Loucy (cell line): ENCODE measurements at regions not wholly inside any gene's neighbourhood (a gene's known extent, or its start where the extent isn't known, plus 50 kb on each side); places are given as distances from the start of the nearest gene placed in this dataset.

Experiments used
- H2AFZ ChIP-seq: fragments of 200-600 bp; sonication (generic); 2 replicates; pipeline ENCODE4 v1.6.0; 2016; ENCODE audit warnings: antibody characterized with exemption, mild to moderate bottlenecking, low read length, moderate library complexity
- H3F3A ChIP-seq: fragments of 200-600 bp; 2 replicates; pipeline ENCODE4 v1.6.0; 2016; ENCODE audit warnings: antibody characterized with exemption, low read depth, mild to moderate bottlenecking
- H3K27me3 ChIP-seq: fragments of 200-600 bp; sonication (generic); 2 replicates; pipeline ENCODE4 v1.6.1; 2014; ENCODE audit warnings: low read length, mild to moderate bottlenecking; ENCODE audit not compliant: insufficient read depth, poor library complexity, severe bottlenecking
- H3K36me3 ChIP-seq: fragments of 200-600 bp; sonication (generic); 2 replicates; pipeline ENCODE4 v1.6.1; 2016; ENCODE audit warnings: low read length; ENCODE audit not compliant: insufficient read depth
- H3K4me1 ChIP-seq: fragments of 200-600 bp; sonication (generic); 2 replicates; pipeline ENCODE4 v1.5.1; 2014; ENCODE audit warnings: low read length, mild to moderate bottlenecking; ENCODE audit not compliant: insufficient read depth, poor library complexity, severe bottlenecking
- H3K4me2 ChIP-seq: fragments of 200-600 bp; sonication (generic); 2 replicates; pipeline ENCODE4 v1.6.0; 2014; ENCODE audit warnings: antibody characterized with exemption, low read length, low read depth, mild to moderate bottlenecking; ENCODE audit not compliant: poor library complexity, severe bottlenecking
- H3K4me3 ChIP-seq: fragments of 200-600 bp; sonication (generic); 2 replicates; pipeline ENCODE4 v1.5.1; 2014; ENCODE audit warnings: low read length, mild to moderate bottlenecking, mixed read lengths; ENCODE audit not compliant: poor library complexity, severe bottlenecking
- H3K79me2 ChIP-seq: fragments of 200-600 bp; sonication (generic); 2 replicates; pipeline ENCODE4 v1.6.1; 2014; ENCODE audit warnings: low read length; ENCODE audit not compliant: insufficient read depth
- H3K9ac ChIP-seq: fragments of 200-600 bp; sonication (generic); 2 replicates; pipeline ENCODE4 v1.6.0; 2014; ENCODE audit warnings: mild to moderate bottlenecking, low read depth, low read length, moderate library complexity; ENCODE audit not compliant: poor library complexity, severe bottlenecking
- H3K9me2 ChIP-seq: fragments of 200-600 bp; sonication (generic); replicated peaks from 2 replicates; pipeline ENCODE4 v1.6.1; 2016; ENCODE audit warnings: low read depth, low read length, mixed read lengths
- H3K9me3 ChIP-seq: fragments of 200-600 bp; sonication (generic); 2 replicates; pipeline ENCODE4 v1.6.1; 2014; ENCODE audit warnings: mild to moderate bottlenecking, antibody characterized with exemption, low read length, low read depth; ENCODE audit not compliant: insufficient read depth
- H4K20me1 ChIP-seq: fragments of 200-600 bp; sonication (generic); 2 replicates; pipeline ENCODE4 v1.6.0; 2014; ENCODE audit warnings: antibody characterized with exemption, low read length, mild to moderate bottlenecking; ENCODE audit not compliant: insufficient read depth, poor library complexity, severe bottlenecking
- CTCF ChIP-seq: fragments of 200-600 bp; sonication (generic); conservative IDR thresholded peaks from 2 replicates; pipeline ENCODE4 v1.5.1; 2014; ENCODE audit warnings: mild to moderate bottlenecking, antibody characterized with exemption, low read length
- EZH2phosphoT487 ChIP-seq: fragments of 200-600 bp; IDR thresholded peaks from 2 replicates; pipeline ENCODE4 v1.6.1; 2018; ENCODE audit warnings: antibody characterized with exemption, mild to moderate bottlenecking, moderate library complexity, borderline replicate concordance

GRCh38 chr11:27860811-27861210, 160.6 kb upstream of the BDNF start:
- H4K20me1 ChIP-seq = no peaks in the 10 kb centered on the region
- H3K4me2 ChIP-seq = no peak overlapping the region
- H2AFZ ChIP-seq = no peak overlapping the region
- H3K9me2 ChIP-seq = no peaks in the 10 kb centered on the region
- H3F3A ChIP-seq = no peaks in the 10 kb centered on the region
- no peaks in the 10 kb centered on the region for H3K36me3 ChIP-seq
- no peaks in the 10 kb centered on the region for H3K4me1 ChIP-seq
- H3K9ac ChIP-seq = no peak overlapping the region
- H3K27me3 ChIP-seq = no peaks in the 10 kb centered on the region
- H3K9me3 ChIP-seq = no peaks in the 10 kb centered on the region
- H3K79me2 ChIP-seq = no peaks in the 10 kb centered on the region
- no peak overlapping the region for H3K4me3 ChIP-seq
- no peak for TF ChIP-seq CTCF
- TF ChIP-seq EZH2phosphoT487 = no peak

GRCh38 chr11:27858866-27859265, 158.6 kb upstream of the BDNF start:
- Histone ChIP-seq H3F3A (no peaks in the 10 kb centered on the region), H3K9me2 (no peaks in the 10 kb centered on the region), H3K9ac (no peak overlapping the region), H3K79me2 (no peaks in the 10 kb centered on the region), H4K20me1 (no peaks in the 10 kb centered on the region), H2AFZ (no peak overlapping the region), H3K27me3 (no peaks in the 10 kb centered on the region), H3K4me3 (no peak overlapping the region), H3K36me3 (no peaks in the 10 kb centered on the region), H3K4me2 (no peak overlapping the region), H3K9me3 (no peaks in the 10 kb centered on the region), H3K4me1 (no peaks in the 10 kb centered on the region)
- no peak for TF ChIP-seq CTCF
- TF ChIP-seq EZH2phosphoT487 = no peak

- Histone ChIP-seq H3K9me3 (no peaks in the 10 kb centered on the region), H3F3A (no peaks in the 10 kb centered on the region), H3K4me3 (no peak overlapping the region), H2AFZ (no peak overlapping the region), H3K36me3 (no peaks in the 10 kb centered on the region), H4K20me1 (no peaks in the 10 kb centered on the region), H3K4me2 (no peak overlapping the region), H3K27me3 (no peaks in the 10 kb centered on the region), H3K9me2 (no peaks in the 10 kb centered on the region), H3K79me2 (no peaks in the 10 kb centered on the region), H3K9ac (no peak overlapping the region), H3K4me1 (no peaks in the 10 kb centered on the region)
- TF ChIP-seq EZH2phosphoT487 (no peak), CTCF (no peak)
Measured at GRCh38 chr11:27857588-27857987, 157.3 kb upstream of the BDNF start.
